ENCODE measurements at regions not wholly inside any gene's neighbourhood (a gene's known extent, or its start where the extent isn't known, plus 50 kb on each side); places are given as distances from the start of the nearest gene placed in this dataset.

- no peak for TF ChIP-seq EZH2 (IDR thresholded peaks at IDR 0.05; ENCODE audit: borderline replicate concordance, low read depth, low read length, severe bottlenecking)
- no peak for TF ChIP-seq CTCF (IDR thresholded peaks at IDR 0.05; ENCODE audit: borderline replicate concordance, extremely low read depth, low read length, poor library complexity, severe bottlenecking)
Measured at GRCh38 chr3:140870351-140870750, 71.3 kb upstream of the SLC25A36 start.

All from DND-41 (cell line).